ENCODE measurements at regions not wholly inside any gene's neighbourhood (a gene's known extent, or its start where the extent isn't known, plus 50 kb on each side); places are given as distances from the start of the nearest gene placed in this dataset.
"Not testable (repeated sequence)": the region's sequence is repeated elsewhere in the genome, so short reads cannot be mapped to it uniquely, and the experiment has no call there.

GRCh38 chr15:92705764-92706163, 50.2 kb upstream of the FAM174B start:
- DNase-seq, result no peak

GRCh38 chr15:92706201-92706600, 50.6 kb upstream of the FAM174B start:
- DNase-seq, result no peak

GRCh38 chr15:92707880-92708551, 52.4 kb upstream of the FAM174B start:
- DNase-seq, result no peak

GRCh38 chr15:92708635-92709034, 53.1 kb upstream of the FAM174B start:
- no peak for DNase-seq

GRCh38 chr15:92709110-92709790, 53.7 kb upstream of the FAM174B start:
- no peak for DNase-seq

- no peak for DNase-seq
These were observed 55.9 kb upstream of the FAM174B start for GRCh38 chr15:92711457-92711831.

- no peak for DNase-seq
These were observed 58.5 kb upstream of the FAM174B start for GRCh38 chr15:92714077-92714476.

- peak; percentile 65 for DNase-seq
These were observed 59.2 kb upstream of the FAM174B start for GRCh38 chr15:92714477-92715401.

GRCh38 chr15:92715758-92716157, 60.2 kb upstream of the FAM174B start:
- DNase-seq, result no peak

GRCh38 chr15:92719021-92719420, 63.4 kb upstream of the FAM174B start:
- no peak for DNase-seq

GRCh38 chr15:92724144-92724543, 68.6 kb upstream of the FAM174B start:
- no peak for DNase-seq

- DNase-seq, result no peak
These were observed 69.6 kb upstream of the FAM174B start for GRCh38 chr15:92725171-92725570.

- DNase-seq, result no peak
These were observed 72.7 kb upstream of the FAM174B start for GRCh38 chr15:92728266-92728665.

- DNase-seq, result no peak
These were observed 77.7 kb upstream of the FAM174B start for GRCh38 chr15:92733090-92733933.

- DNase-seq, result no peak
These were observed 78.5 kb upstream of the FAM174B start for GRCh38 chr15:92733934-92734521.

- not testable (repeated sequence) for DNase-seq
These were observed 83.7 kb upstream of the FAM174B start for GRCh38 chr15:92739246-92739645.

- DNase-seq, result no peak
These were observed 90.3 kb upstream of the FAM174B start for GRCh38 chr15:92745845-92746271.

GRCh38 chr15:92747047-92747446, 91.5 kb upstream of the FAM174B start:
- DNase-seq, result no peak

- DNase-seq, result no peak
These were observed 93.6 kb upstream of the FAM174B start for GRCh38 chr15:92749216-92749615.

GRCh38 chr15:92749946-92750345, 94.4 kb upstream of the FAM174B start:
- DNase-seq, result no peak

GRCh38 chr15:92751528-92751927, 96.0 kb upstream of the FAM174B start:
- no peak for DNase-seq

- no peak for DNase-seq
These were observed 98.0 kb upstream of the FAM174B start for GRCh38 chr15:92753591-92753990.

Measured in NCI-H510A (cell line).